ENCODE measurements at regions not wholly inside any gene's neighbourhood (a gene's known extent, or its start where the extent isn't known, plus 50 kb on each side); places are given as distances from the start of the nearest gene placed in this dataset.

DNA sequence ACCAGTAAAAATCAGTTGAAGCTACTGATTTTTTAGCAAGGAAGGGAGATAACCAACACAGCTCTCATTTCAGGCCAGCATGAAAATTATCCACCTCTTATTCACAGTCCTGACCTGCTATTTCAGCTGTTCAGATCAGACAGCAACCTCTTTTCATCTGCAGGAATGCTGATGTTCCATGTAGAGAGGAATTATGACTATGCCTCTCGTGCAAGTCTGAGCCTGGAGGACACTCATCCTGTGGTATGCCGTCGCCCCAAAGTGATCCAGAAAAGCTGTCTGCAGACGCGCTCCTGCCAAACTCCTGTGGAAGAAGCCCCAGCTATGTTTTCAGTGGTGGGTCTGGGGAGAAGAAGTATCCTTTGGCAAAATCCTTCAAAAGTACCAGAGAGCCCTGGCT, 563.5 kb upstream of the SLITRK1 start:
- POLR2A ChIA-PET = no interaction called here
- no peak for DNase-seq
- intact Hi-C loops (cut with micrococcal nuclease; ENCODE audit: unreplicated experiment) = no loop called here
- Mint-ChIP-seq H3K27me3 (ENCODE audit: insufficient read depth, unreplicated experiment) (no peaks in the 10 kb centered on the region), H3K4me3 (ENCODE audit: unreplicated experiment) (no peak overlapping the region), H3K4me1 (ENCODE audit: low read depth, unreplicated experiment) (peaks cover 7% of the 10 kb centered on the region), H3K36me3 (ENCODE audit: insufficient read depth, unreplicated experiment) (no peaks in the 10 kb centered on the region), H3K27ac (ENCODE audit: unreplicated experiment) (no peak overlapping the region), H3K9me3 (ENCODE audit: unreplicated experiment) (no peaks in the 10 kb centered on the region)
- Histone ChIP-seq H3K4me1 (no peaks in the 10 kb centered on the region), H3K36me3 (ENCODE audit: control insufficient read depth, insufficient read depth, low read length) (no peaks in the 10 kb centered on the region), H3K4me3 (ENCODE audit: low read depth, low read length) (no peak overlapping the region), H3K9me3 (no peaks in the 10 kb centered on the region), H3K27me3 (replicated peaks; ENCODE audit: control insufficient read depth, insufficient read depth, low read length) (no peaks in the 10 kb centered on the region)
- no TSS peak for BruUV-seq (replicated peaks)
- TF ChIP-seq CTCF (IDR thresholded peaks at IDR 0.05; ENCODE audit: insufficient read depth in 1 of 2, low read depth in 1 of 2, low read length in 1 of 2, severe bottlenecking in 1 of 2, unreplicated experiment in 1 of 2) = no peak
- CTCF ChIA-PET = interaction anchor here (0.6 kb wide), 1 partner anchor 17 kb away, joined by 3 read pairs; no protein-coding TSS in a partner anchor

DNA sequence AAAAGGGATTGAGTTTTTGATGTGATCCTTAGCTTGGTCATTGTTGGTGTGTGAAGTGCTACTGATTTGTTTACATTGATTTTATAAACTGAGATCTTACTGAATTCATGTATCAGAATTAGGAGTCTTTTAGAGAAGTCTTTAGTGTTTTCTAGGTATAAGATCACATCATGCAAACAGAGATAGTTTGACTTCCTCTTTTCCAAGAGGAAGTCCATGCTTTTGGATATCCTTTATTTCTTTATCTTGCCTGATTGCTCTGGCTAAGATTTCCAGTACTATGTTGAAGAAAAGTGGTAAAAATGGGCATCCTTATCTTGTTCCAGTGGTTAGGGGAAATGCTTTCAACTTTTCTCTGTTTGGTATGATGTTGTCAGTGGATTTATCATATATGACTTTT, 561.2 kb upstream of the SLITRK1 start:
- H3K9me3 ChIP-seq = no peaks in the 10 kb centered on the region
- H3K9me3 Mint-ChIP-seq (ENCODE audit: unreplicated experiment) = no peaks in the 10 kb centered on the region
- no peaks in the 10 kb centered on the region for H3K4me1 ChIP-seq
- no peaks in the 10 kb centered on the region for H3K27me3 ChIP-seq (replicated peaks; ENCODE audit: control insufficient read depth, insufficient read depth, low read length)
- peaks cover under 1% of the 10 kb centered on the region for H3K27me3 Mint-ChIP-seq (ENCODE audit: insufficient read depth, unreplicated experiment)
- H3K27ac Mint-ChIP-seq (ENCODE audit: unreplicated experiment) = no peak overlapping the region
- no peaks in the 10 kb centered on the region for H3K36me3 Mint-ChIP-seq (ENCODE audit: insufficient read depth, unreplicated experiment)
- TF ChIP-seq CTCF (IDR thresholded peaks at IDR 0.05; ENCODE audit: insufficient read depth in 1 of 2, low read depth in 1 of 2, low read length in 1 of 2, severe bottlenecking in 1 of 2, unreplicated experiment in 1 of 2) = no peak
- no peak overlapping the region for H3K4me3 Mint-ChIP-seq (ENCODE audit: unreplicated experiment)
- intact Hi-C loops (cut with micrococcal nuclease; ENCODE audit: unreplicated experiment) = no loop called here
- no peak overlapping the region for H3K4me3 ChIP-seq (ENCODE audit: low read depth, low read length)
- BruUV-seq (replicated peaks) = no TSS peak
- DNase-seq = no peak
- no peaks in the 10 kb centered on the region for H3K36me3 ChIP-seq (ENCODE audit: control insufficient read depth, insufficient read depth, low read length)
- POLR2A ChIA-PET = no interaction called here
- CTCF ChIA-PET = no interaction called here
- H3K4me1 Mint-ChIP-seq (ENCODE audit: low read depth, unreplicated experiment) = peaks cover 7% of the 10 kb centered on the region

GRCh38 chr13:84439108-84439507, 556.8 kb upstream of the SLITRK1 start:
- Histone ChIP-seq H3K4me1 (no peaks in the 10 kb centered on the region), H3K4me3 (ENCODE audit: low read depth, low read length) (no peak overlapping the region), H3K27me3 (replicated peaks; ENCODE audit: control insufficient read depth, insufficient read depth, low read length) (no peaks in the 10 kb centered on the region), H3K36me3 (ENCODE audit: control insufficient read depth, insufficient read depth, low read length) (no peaks in the 10 kb centered on the region), H3K9me3 (no peaks in the 10 kb centered on the region)
- TF ChIP-seq CTCF (IDR thresholded peaks at IDR 0.05; ENCODE audit: insufficient read depth in 1 of 2, low read depth in 1 of 2, low read length in 1 of 2, severe bottlenecking in 1 of 2, unreplicated experiment in 1 of 2) = no peak
- no peak overlapping the region for H3K27ac Mint-ChIP-seq (ENCODE audit: unreplicated experiment)
- DNase-seq = no peak
- no peak overlapping the region for H3K4me3 Mint-ChIP-seq (ENCODE audit: unreplicated experiment)
- CTCF ChIA-PET = no interaction called here
- H3K27me3 Mint-ChIP-seq (ENCODE audit: insufficient read depth, unreplicated experiment) = peaks cover 2% of the 10 kb centered on the region
- no TSS peak for BruUV-seq (replicated peaks)
- no peaks in the 10 kb centered on the region for H3K36me3 Mint-ChIP-seq (ENCODE audit: insufficient read depth, unreplicated experiment)
- intact Hi-C loops (cut with micrococcal nuclease; ENCODE audit: unreplicated experiment) = no loop called here
- POLR2A ChIA-PET = no interaction called here
- no peaks in the 10 kb centered on the region for H3K4me1 Mint-ChIP-seq (ENCODE audit: low read depth, unreplicated experiment)
- no peaks in the 10 kb centered on the region for H3K9me3 Mint-ChIP-seq (ENCODE audit: unreplicated experiment)

Measured in Caco-2 (cell line).